ENCODE measurements at regions not wholly inside any gene's neighbourhood (a gene's known extent, or its start where the extent isn't known, plus 50 kb on each side); places are given as distances from the start of the nearest gene placed in this dataset.
"Not testable (repeated sequence)": the region's sequence is repeated elsewhere in the genome, so short reads cannot be mapped to it uniquely, and the experiment has no call there.

GRCh38 chr16:80243303-80243702 lies 297.5 kb upstream of the DYNLRB2 start:
- DNase-seq = not testable (repeated sequence)

- DNase-seq = not testable (repeated sequence)
Observed at GRCh38 chr16:80242279-80242678, 298.5 kb upstream of the DYNLRB2 start.

GRCh38 chr16:80233097-80233835 lies 307.5 kb upstream of the DYNLRB2 start:
- no peak for DNase-seq

- no peak for DNase-seq
Observed at GRCh38 chr16:80231888-80232287, 308.9 kb upstream of the DYNLRB2 start.

GRCh38 chr16:80231121-80231520 lies 309.7 kb upstream of the DYNLRB2 start:
- no peak for DNase-seq

GRCh38 chr16:80230328-80231120 lies 310.3 kb upstream of the DYNLRB2 start:
- DNase-seq = no peak

GRCh38 chr16:80226499-80226898 lies 314.3 kb upstream of the DYNLRB2 start:
- no peak for DNase-seq

GRCh38 chr16:80210787-80211186 lies 330.0 kb upstream of the DYNLRB2 start:
- no peak for DNase-seq

- no peak for DNase-seq
Observed at GRCh38 chr16:80208743-80209142, 332.1 kb upstream of the DYNLRB2 start.

- DNase-seq = no peak
Observed at GRCh38 chr16:80208015-80208414, 332.8 kb upstream of the DYNLRB2 start.

GRCh38 chr16:80203821-80204220 lies 337.0 kb upstream of the DYNLRB2 start:
- DNase-seq = no peak

GRCh38 chr16:80202831-80203413 lies 337.9 kb upstream of the DYNLRB2 start:
- no peak for DNase-seq

GRCh38 chr16:80200079-80200478 lies 340.7 kb upstream of the DYNLRB2 start:
- no peak for DNase-seq

GRCh38 chr16:80199614-80200013 lies 341.2 kb upstream of the DYNLRB2 start:
- no peak for DNase-seq

GRCh38 chr16:80198311-80199299 lies 342.2 kb upstream of the DYNLRB2 start:
- no peak for DNase-seq

GRCh38 chr16:80197741-80198201 lies 343.0 kb upstream of the DYNLRB2 start:
- DNase-seq = no peak

GRCh38 chr16:80191928-80192327 lies 348.9 kb upstream of the DYNLRB2 start:
- no peak for DNase-seq

- DNase-seq = no peak
Observed at GRCh38 chr16:80189476-80190175, 351.2 kb upstream of the DYNLRB2 start.

- DNase-seq = no peak
Observed at GRCh38 chr16:80176114-80176513, 364.7 kb upstream of the DYNLRB2 start.

GRCh38 chr16:80175011-80175410 lies 365.8 kb upstream of the DYNLRB2 start:
- no peak for DNase-seq

- no peak for DNase-seq
Observed at GRCh38 chr16:80174416-80174815, 366.4 kb upstream of the DYNLRB2 start.

- no peak for DNase-seq
Observed at GRCh38 chr16:80171746-80172145, 369.0 kb upstream of the DYNLRB2 start.

All from NCI-H187 (cell line).